EH (cell line): ENCODE measurements at regions not wholly inside any gene's neighbourhood (a gene's known extent, or its start where the extent isn't known, plus 50 kb on each side); places are given as distances from the start of the nearest gene placed in this dataset.
A peak's percentile ranks its signal among the peaks of the same experiment; 100 is the strongest.

ENCODE experiments used
- DNase-seq: peaks from one replicate; pipeline ENCODE4 v3.0.0-alpha.2; 2015; ENCODE audit warnings: low read depth

GRCh38 chr6:133754298-133754697 lies 134.6 kb upstream of the TCF21 start:
- DNase-seq: no peak

- DNase-seq: peak; percentile 76
These were observed 132.7 kb upstream of the TCF21 start for GRCh38 chr6:133756078-133756695.

GRCh38 chr6:133757335-133757734 lies 131.6 kb upstream of the TCF21 start:
- DNase-seq: no peak

GRCh38 chr6:133758815-133759335 lies 130.0 kb upstream of the TCF21 start:
- DNase-seq: no peak

- no peak for DNase-seq
These were observed 129.4 kb upstream of the TCF21 start for GRCh38 chr6:133759524-133759923.

GRCh38 chr6:133761706-133762105 lies 127.2 kb upstream of the TCF21 start:
- peak; percentile 76 for DNase-seq

GRCh38 chr6:133764008-133764753 lies 124.7 kb upstream of the TCF21 start:
- peak; percentile 86 for DNase-seq

GRCh38 chr6:133764754-133765208 lies 124.1 kb upstream of the TCF21 start:
- no peak for DNase-seq

GRCh38 chr6:133767357-133767970 lies 121.4 kb upstream of the TCF21 start:
- DNase-seq: no peak

GRCh38 chr6:133768656-133769295 lies 120.1 kb upstream of the TCF21 start:
- no peak for DNase-seq

- peak; percentile 29 for DNase-seq
These were observed 119.5 kb upstream of the TCF21 start for GRCh38 chr6:133769463-133769862.

- DNase-seq: no peak
These were observed 116.3 kb upstream of the TCF21 start for GRCh38 chr6:133772567-133772966.

GRCh38 chr6:133773776-133774175 lies 115.1 kb upstream of the TCF21 start:
- DNase-seq: no peak

- peak; percentile 77 for DNase-seq
These were observed 114.6 kb upstream of the TCF21 start for GRCh38 chr6:133774356-133774755.

GRCh38 chr6:133778414-133779130 lies 110.3 kb upstream of the TCF21 start:
- DNase-seq: peak; percentile 78

GRCh38 chr6:133779916-133780695 lies 108.8 kb upstream of the TCF21 start:
- DNase-seq: peak; percentile 65

GRCh38 chr6:133786016-133786415 lies 102.9 kb upstream of the TCF21 start:
- DNase-seq: no peak

- DNase-seq: no peak
These were observed 101.8 kb upstream of the TCF21 start for GRCh38 chr6:133787122-133787521.

GRCh38 chr6:133787859-133788505 lies 100.9 kb upstream of the TCF21 start:
- DNase-seq: no peak

GRCh38 chr6:133788556-133788955 lies 100.4 kb upstream of the TCF21 start:
- DNase-seq: no peak
